ENCODE measurements at regions not wholly inside any gene's neighbourhood (a gene's known extent, or its start where the extent isn't known, plus 50 kb on each side); places are given as distances from the start of the nearest gene placed in this dataset.

DNA sequence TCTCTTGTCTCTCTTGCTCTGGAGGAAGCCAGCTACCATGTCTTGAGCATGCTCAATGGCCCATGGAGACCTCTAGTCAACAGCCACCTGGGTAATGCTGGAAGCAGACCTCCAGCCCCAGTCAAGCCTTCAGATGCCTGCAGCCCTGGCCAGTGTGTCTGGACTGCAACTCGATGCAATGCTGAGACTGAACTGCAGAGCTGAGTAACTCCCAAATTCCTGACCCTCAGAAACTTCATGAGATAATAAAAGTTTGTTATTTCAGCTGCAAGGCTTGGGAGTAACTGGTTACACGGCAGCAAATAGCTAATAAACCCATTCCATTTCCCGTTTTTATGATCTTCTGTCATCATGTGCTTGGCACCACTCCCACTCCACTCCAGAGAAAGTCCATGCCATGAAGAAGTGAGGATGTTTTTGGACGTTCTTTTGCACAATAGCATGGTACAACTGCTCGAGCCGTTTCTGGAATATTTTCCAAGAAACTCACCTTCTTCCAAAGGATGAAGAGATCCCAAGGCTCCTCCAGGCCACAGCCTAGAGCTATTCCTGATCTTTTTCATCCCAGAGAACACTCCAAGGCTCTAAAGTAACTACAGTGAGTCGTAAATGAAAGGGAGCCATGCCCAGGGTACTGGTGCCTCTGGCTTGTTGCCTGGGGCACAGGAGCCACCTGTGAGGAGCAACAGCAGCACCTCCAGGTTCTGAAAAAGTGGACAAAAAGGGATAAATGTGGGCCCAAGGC, 72.0 kb upstream of the KLF13 start:
- intact Hi-C loops (cut with micrococcal nuclease), result loop anchor here in 1 of 2 donors (1.0 kb wide), 1 partner anchor 10 kb away; no protein-coding TSS in a partner anchor
- Histone ChIP-seq H3K9me3 (ENCODE audit: control insufficient read depth in 2 of 3, low read length in 3 of 3) (no peaks in the 10 kb centered on the region), H3K4me3 (ENCODE audit: low read length) (no peak overlapping the region), H3K27ac (ENCODE audit: low read depth, low read length) (no peak overlapping the region), H3K27me3 (ENCODE audit: control insufficient read depth in 2 of 2, insufficient read depth in 2 of 2, low read length in 2 of 2) (no peaks in the 10 kb centered on the region), H3K4me1 (ENCODE audit: control insufficient read depth in 2 of 2, insufficient read depth in 2 of 2, low read length in 2 of 2) (peaks cover 8 to 14% of the 10 kb centered on the region in 2 donors), H3K36me3 (ENCODE audit: control insufficient read depth in 2 of 3, insufficient read depth in 3 of 3, low read length in 3 of 3) (no peaks in the 10 kb centered on the region)
- CTCF ChIA-PET, result interaction anchor here (1.0 kb wide), 1 partner anchor 93 kb away, joined by 4 read pairs; no protein-coding TSS in a partner anchor
- Mint-ChIP-seq H3K4me3 (no peak overlapping the region), H3K9me3 (no peaks in the 10 kb centered on the region), H3K27ac (peak overlapping the region in 4 of 9 donors; percentile 6 to 70 (median 60)), H3K27me3 (peaks cover 0 to 20% (median 0%) of the 10 kb centered on the region in 5 donors), H3K36me3 (peaks cover 0 to 6% (median 0%) of the 10 kb centered on the region in 5 donors), H3K4me1 (peaks cover 26 to 48% (median 34%) of the 10 kb centered on the region in 7 donors)
- POLR2A ChIA-PET, result interaction anchor here (0.7 to 4.6 kb wide), 5 partner anchors 9 to 131 kb away, joined by 3 to 37 read pairs (median 6); no protein-coding TSS in a partner anchor
- DNase-seq (no peak), ATAC-seq (no peak)

- Histone ChIP-seq H3K9me3 (ENCODE audit: control insufficient read depth in 2 of 3, low read length in 3 of 3) (no peaks in the 10 kb centered on the region), H3K27me3 (ENCODE audit: control insufficient read depth in 2 of 2, insufficient read depth in 2 of 2, low read length in 2 of 2) (no peaks in the 10 kb centered on the region), H3K4me1 (ENCODE audit: control insufficient read depth in 2 of 2, insufficient read depth in 2 of 2, low read length in 2 of 2) (peaks cover 8 to 14% of the 10 kb centered on the region in 2 donors), H3K36me3 (ENCODE audit: control insufficient read depth in 2 of 3, insufficient read depth in 3 of 3, low read length in 3 of 3) (no peaks in the 10 kb centered on the region), H3K27ac (ENCODE audit: low read depth, low read length) (no peak overlapping the region), H3K4me3 (ENCODE audit: low read length) (no peak overlapping the region)
- Mint-ChIP-seq H3K27ac (peak overlapping the region in 5 of 9 donors; percentile 6 to 70 (median 51)), H3K9me3 (no peaks in the 10 kb centered on the region), H3K4me3 (no peak overlapping the region), H3K27me3 (peaks cover 0 to 20% (median 0%) of the 10 kb centered on the region in 5 donors), H3K36me3 (peaks cover 0 to 6% (median 0%) of the 10 kb centered on the region in 5 donors), H3K4me1 (peaks cover 32 to 52% (median 36%) of the 10 kb centered on the region in 7 donors)
- POLR2A ChIA-PET, result interaction anchor here (0.8 to 4.6 kb wide), 4 partner anchors 8 to 71 kb away, joined by 3 to 37 read pairs (median 4); no protein-coding TSS in a partner anchor
- ATAC-seq (no peak), DNase-seq (peak in 1 of 9 donors; percentile 26)
- CTCF ChIA-PET, result no interaction called here
- intact Hi-C loops (cut with micrococcal nuclease), result loop anchor here in 1 of 2 donors (1.0 kb wide), 1 partner anchor 9 kb away; no protein-coding TSS in a partner anchor
Measured at GRCh38 chr15:31255176-31255510, 71.5 kb upstream of the KLF13 start.

DNA sequence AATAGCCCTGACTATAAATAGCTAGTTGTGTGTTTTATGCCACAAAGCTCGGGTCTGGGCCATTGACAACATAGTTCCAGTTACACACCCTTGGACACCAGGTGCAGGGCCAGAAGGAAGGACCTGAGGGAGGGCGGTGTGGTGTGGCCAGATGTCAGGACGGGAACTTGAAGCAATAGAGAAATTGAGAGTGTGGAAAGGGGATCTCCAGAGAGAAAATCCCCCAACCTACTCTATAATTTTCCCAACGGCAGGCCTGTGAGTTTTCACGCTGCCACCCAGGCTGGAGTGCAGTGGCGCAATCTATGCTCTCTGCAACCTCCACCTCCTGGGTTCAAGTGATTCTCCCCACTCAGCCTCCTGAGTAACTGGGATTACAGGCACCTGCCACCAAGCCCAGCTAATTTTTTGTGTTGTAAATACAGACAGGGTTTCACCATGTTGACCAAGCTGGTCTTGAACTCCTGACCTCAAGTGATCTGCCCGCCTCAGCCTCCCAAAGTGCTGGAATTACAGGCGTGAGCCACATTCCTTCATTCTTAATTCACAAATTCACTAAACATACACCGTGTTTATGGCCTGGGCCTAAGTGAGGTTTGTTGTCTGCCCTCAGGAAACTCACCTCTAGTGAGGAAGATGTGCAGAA, 70.8 kb upstream of the KLF13 start:
- ATAC-seq (peak; percentile 46), DNase-seq (no peak)
- Histone ChIP-seq H3K4me3 (ENCODE audit: low read length) (no peak overlapping the region), H3K27ac (ENCODE audit: low read depth, low read length) (no peak overlapping the region), H3K4me1 (ENCODE audit: control insufficient read depth in 2 of 2, insufficient read depth in 2 of 2, low read length in 2 of 2) (peaks cover 8 to 14% of the 10 kb centered on the region in 2 donors), H3K27me3 (ENCODE audit: control insufficient read depth in 2 of 2, insufficient read depth in 2 of 2, low read length in 2 of 2) (no peaks in the 10 kb centered on the region), H3K9me3 (ENCODE audit: control insufficient read depth in 2 of 3, low read length in 3 of 3) (no peaks in the 10 kb centered on the region), H3K36me3 (ENCODE audit: control insufficient read depth in 2 of 3, insufficient read depth in 3 of 3, low read length in 3 of 3) (no peaks in the 10 kb centered on the region)
- H3K27ac Mint-ChIP-seq, result peak overlapping the region in 1 of 9 donors; percentile 67
- no peak overlapping the region for H3K4me3 Mint-ChIP-seq
- H3K4me1 Mint-ChIP-seq, result peaks cover 33 to 54% (median 40%) of the 10 kb centered on the region in 7 donors
- intact Hi-C loops (cut with micrococcal nuclease), result loop anchor here in 1 of 2 donors (1.0 kb wide), 1 partner anchor 8 kb away; no protein-coding TSS in a partner anchor
- H3K27me3 Mint-ChIP-seq, result peaks cover 0 to 15% (median 0%) of the 10 kb centered on the region in 5 donors
- peaks cover 0 to 6% (median 0%) of the 10 kb centered on the region in 5 donors for H3K36me3 Mint-ChIP-seq
- POLR2A ChIA-PET, result interaction anchor here (0.6 to 1.6 kb wide), 5 partner anchors 9 to 70 kb away, joined by 3 to 5 read pairs (median 3); no protein-coding TSS in a partner anchor
- H3K9me3 Mint-ChIP-seq, result no peaks in the 10 kb centered on the region
- CTCF ChIA-PET, result no interaction called here

GRCh38 chr15:31256378-31257265, 70.0 kb upstream of the KLF13 start:
- Mint-ChIP-seq H3K27ac (peak overlapping the region in 6 of 9 donors; percentile 1 to 53 (median 31)), H3K27me3 (peaks cover 0 to 10% (median 0%) of the 10 kb centered on the region in 5 donors), H3K9me3 (no peaks in the 10 kb centered on the region), H3K4me1 (peaks cover 38 to 60% (median 45%) of the 10 kb centered on the region in 7 donors), H3K36me3 (peaks cover 0 to 6% (median 0%) of the 10 kb centered on the region in 5 donors), H3K4me3 (peak overlapping the region in 1 of 10 donors; percentile 30)
- DNase-seq (no peak), ATAC-seq (peak; percentile 38)
- Histone ChIP-seq H3K4me1 (ENCODE audit: control insufficient read depth in 2 of 2, insufficient read depth in 2 of 2, low read length in 2 of 2) (peaks cover 8 to 21% of the 10 kb centered on the region in 2 donors), H3K4me3 (ENCODE audit: low read length) (no peak overlapping the region), H3K27ac (ENCODE audit: low read depth, low read length) (no peak overlapping the region), H3K27me3 (ENCODE audit: control insufficient read depth in 2 of 2, insufficient read depth in 2 of 2, low read length in 2 of 2) (no peaks in the 10 kb centered on the region), H3K9me3 (ENCODE audit: control insufficient read depth in 2 of 3, low read length in 3 of 3) (no peaks in the 10 kb centered on the region), H3K36me3 (ENCODE audit: control insufficient read depth in 2 of 3, insufficient read depth in 3 of 3, low read length in 3 of 3) (no peaks in the 10 kb centered on the region)
- intact Hi-C loops (cut with micrococcal nuclease), result no loop called here
- ChIA-PET POLR2A (interaction anchor here (0.5 to 2.2 kb wide), 5 partner anchors 12 to 59 kb away, joined by 3 to 5 read pairs (median 3); no protein-coding TSS in a partner anchor), CTCF (no interaction called here)

DNA sequence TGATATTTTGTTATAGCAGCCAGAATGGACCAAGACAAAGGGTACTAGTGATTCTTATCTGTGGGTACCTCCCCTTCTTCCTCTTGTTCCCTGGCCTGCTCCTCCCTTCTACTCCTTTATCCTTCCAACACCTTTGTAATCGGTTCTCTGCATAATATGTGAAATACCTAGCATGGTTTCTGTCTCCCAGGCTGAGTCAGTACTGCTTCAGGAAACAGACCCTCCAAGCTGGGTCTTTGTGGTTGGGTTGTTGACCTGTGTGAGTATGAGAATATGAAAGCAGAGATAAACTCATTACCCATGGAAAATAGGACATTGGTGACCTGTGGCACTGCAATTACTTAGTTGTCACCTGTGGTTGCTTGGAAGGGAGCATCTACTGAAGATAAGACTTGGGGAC, 69.3 kb upstream of the KLF13 start:
- Mint-ChIP-seq H3K9me3 (no peaks in the 10 kb centered on the region), H3K36me3 (peaks cover 0 to 6% (median 0%) of the 10 kb centered on the region in 5 donors), H3K4me1 (peaks cover 44 to 66% (median 52%) of the 10 kb centered on the region in 7 donors), H3K4me3 (no peak overlapping the region), H3K27ac (peak overlapping the region in 6 of 9 donors; percentile 1 to 53 (median 31)), H3K27me3 (peaks cover 0 to 6% (median 0%) of the 10 kb centered on the region in 5 donors)
- H3K27ac ChIP-seq (ENCODE audit: low read depth, low read length), result no peak overlapping the region
- H3K9me3 ChIP-seq (ENCODE audit: control insufficient read depth in 2 of 3, low read length in 3 of 3), result no peaks in the 10 kb centered on the region
- no peaks in the 10 kb centered on the region for H3K27me3 ChIP-seq (ENCODE audit: control insufficient read depth in 2 of 2, insufficient read depth in 2 of 2, low read length in 2 of 2)
- no peak for ATAC-seq
- peaks cover 8 to 28% of the 10 kb centered on the region in 2 donors for H3K4me1 ChIP-seq (ENCODE audit: control insufficient read depth in 2 of 2, insufficient read depth in 2 of 2, low read length in 2 of 2)
- intact Hi-C loops (cut with micrococcal nuclease), result no loop called here
- ChIA-PET POLR2A (interaction anchor here (0.5 to 2.2 kb wide), 2 partner anchors 15 to 32 kb away, joined by 3 to 5 read pairs; no protein-coding TSS in a partner anchor), CTCF (no interaction called here)
- no peak for DNase-seq
- no peaks in the 10 kb centered on the region for H3K36me3 ChIP-seq (ENCODE audit: control insufficient read depth in 2 of 3, insufficient read depth in 3 of 3, low read length in 3 of 3)
- no peak overlapping the region for H3K4me3 ChIP-seq (ENCODE audit: low read length)

- Mint-ChIP-seq H3K9me3 (no peaks in the 10 kb centered on the region), H3K27me3 (no peaks in the 10 kb centered on the region), H3K36me3 (peaks cover 0 to 6% (median 0%) of the 10 kb centered on the region in 5 donors), H3K27ac (peak overlapping the region in 1 of 9 donors; percentile 65), H3K4me3 (no peak overlapping the region), H3K4me1 (peaks cover 53 to 76% (median 61%) of the 10 kb centered on the region in 7 donors)
- no peak for DNase-seq
- H3K27me3 ChIP-seq (ENCODE audit: control insufficient read depth in 2 of 2, insufficient read depth in 2 of 2, low read length in 2 of 2), result no peaks in the 10 kb centered on the region
- peaks cover 15 to 38% of the 10 kb centered on the region in 2 donors for H3K4me1 ChIP-seq (ENCODE audit: control insufficient read depth in 2 of 2, insufficient read depth in 2 of 2, low read length in 2 of 2)
- no peak overlapping the region for H3K4me3 ChIP-seq (ENCODE audit: low read length)
- no peak for ATAC-seq
- H3K27ac ChIP-seq (ENCODE audit: low read depth, low read length), result no peak overlapping the region
- H3K9me3 ChIP-seq (ENCODE audit: control insufficient read depth in 2 of 3, low read length in 3 of 3), result no peaks in the 10 kb centered on the region
- CTCF ChIA-PET, result no interaction called here
- POLR2A ChIA-PET, result interaction anchor here (2.2 kb wide), 1 partner anchor 16 kb away, joined by 5 read pairs; no protein-coding TSS in a partner anchor
- intact Hi-C loops (cut with micrococcal nuclease), result no loop called here
- no peaks in the 10 kb centered on the region for H3K36me3 ChIP-seq (ENCODE audit: control insufficient read depth in 2 of 3, insufficient read depth in 3 of 3, low read length in 3 of 3)
Measured at GRCh38 chr15:31258260-31258659, 68.4 kb upstream of the KLF13 start.

Measured in naive thymus-derived CD4-positive, alpha-beta T cell (primary cell).